IMR-90 (cell line): ENCODE measurements at regions not wholly inside any gene's neighbourhood (a gene's known extent, or its start where the extent isn't known, plus 50 kb on each side); places are given as distances from the start of the nearest gene placed in this dataset.

Source experiments
- ATAC-seq: fragments of 200-7000 bp; cut with Tn5 transposase; 2 replicates; pipeline ENCODE4 v1.9.1; 2020; ENCODE audit warnings: low read depth, mild to moderate bottlenecking, moderate library complexity
- BruUV-seq: library from RNA; stranded (reverse); fragments of 400-500 nt; replicated peaks from 2 replicates; lab custom pipeline; 2021; lab: Mats Ljungman, UMichigan
- CTCF ChIA-PET: fragments of 300-600 bp; formaldehyde crosslinking; extraction: SDS; loops from one replicate; lab custom pipeline; 2021; ENCODE audit warnings: antibody characterized with exemption; lab: Yijun Ruan, JAX
- POLR2A ChIA-PET: fragments of 300-600 bp; sonication (Branson Sonifier 250); formaldehyde crosslinking; loops from one replicate; lab custom pipeline; 2022; ENCODE audit warnings: antibody characterized with exemption; ENCODE audit not compliant: unreplicated experiment; lab: Charles Lee
- DNase-seq: peaks from one replicate; pipeline ENCODE4 v3.0.0; 2013
- H2AFZ ChIP-seq: replicated peaks from 2 replicates; pipeline ENCODE3; 2013; ENCODE audit warnings: low read length, mild to moderate bottlenecking; ENCODE audit not compliant: poor library complexity
- H2AK5ac ChIP-seq: 2 replicates; pipeline ENCODE4 v1.6.1; 2013; ENCODE audit warnings: low read depth, low read length, inconsistent platforms
- H2AK9ac ChIP-seq: replicated peaks from 2 replicates; pipeline ENCODE3; 2013; ENCODE audit warnings: mild to moderate bottlenecking, low read depth, low read length, moderate library complexity; ENCODE audit not compliant: poor library complexity
- H2BK120ac ChIP-seq: 2 replicates; pipeline ENCODE4 v1.6.1; 2013; ENCODE audit warnings: low read depth, low read length, inconsistent platforms
- H2BK15ac ChIP-seq: 3 replicates; pipeline ENCODE4 v1.6.1; 2013; ENCODE audit warnings: low read depth, low read length, inconsistent platforms
- H2BK20ac ChIP-seq: 2 replicates; pipeline ENCODE4 v1.6.1; 2013; ENCODE audit warnings: low read depth, mild to moderate bottlenecking, inconsistent platforms, low read length, moderate library complexity
- H2BK5ac ChIP-seq: 2 replicates; pipeline ENCODE4 v1.6.1; 2013; ENCODE audit warnings: mild to moderate bottlenecking, low read depth, low read length, inconsistent platforms; ENCODE audit not compliant: poor library complexity, severe bottlenecking
- H3K14ac ChIP-seq: replicated peaks from 2 replicates; pipeline ENCODE4 v1.6.1; 2013; ENCODE audit warnings: low read depth, low read length, inconsistent platforms
- H3K18ac ChIP-seq: 2 replicates; pipeline ENCODE4 v1.6.1; 2013; ENCODE audit warnings: low read depth, low read length, control low read depth
- H3K23ac ChIP-seq: 2 replicates; pipeline ENCODE4 v1.6.1; 2013; ENCODE audit warnings: low read depth, low read length, inconsistent platforms
- H3K27ac ChIP-seq: 2 replicates; pipeline ENCODE4 v1.5.1; 2013; ENCODE audit warnings: mild to moderate bottlenecking, control low read depth, low read length; ENCODE audit not compliant: insufficient read depth
- H3K27me3 ChIP-seq: 2 replicates; pipeline ENCODE4 v1.6.1; 2013; ENCODE audit warnings: low read length; ENCODE audit not compliant: control insufficient read depth, insufficient read depth
- H3K36me3 ChIP-seq: 2 replicates; pipeline ENCODE4 v1.6.1; 2013; ENCODE audit warnings: low read length, mixed read lengths; ENCODE audit not compliant: control insufficient read depth, insufficient read depth
- H3K4ac ChIP-seq: 2 replicates; pipeline ENCODE4 v1.6.1; 2013; ENCODE audit warnings: low read depth, low read length, inconsistent platforms
- H3K4me1 ChIP-seq: 2 replicates; pipeline ENCODE4 v1.6.1; 2013; ENCODE audit warnings: low read length, mixed read lengths; ENCODE audit not compliant: control insufficient read depth, insufficient read depth
- H3K4me2 ChIP-seq: 2 replicates; pipeline ENCODE4 v1.6.1; 2013; ENCODE audit warnings: low read depth, mild to moderate bottlenecking, control low read depth, low read length, moderate library complexity
- H3K4me3 ChIP-seq: 2 replicates; pipeline ENCODE4 v1.5.1; 2013; ENCODE audit warnings: low read depth, mild to moderate bottlenecking, control low read depth, low read length, moderate library complexity; ENCODE audit not compliant: insufficient read depth
- H3K56ac ChIP-seq: 2 replicates; pipeline ENCODE4 v1.6.1; 2013; ENCODE audit warnings: low read length, inconsistent platforms; ENCODE audit not compliant: insufficient read depth; ENCODE audit errors: extremely low read depth
- H3K79me1 ChIP-seq, 2 experiments: 2 replicates each; pipeline ENCODE4 v1.6.1; 2013; ENCODE audit warnings: low read length in 2 of 2, inconsistent platforms in 1 of 2, low read depth in 1 of 2
- H3K9ac ChIP-seq: 2 replicates; pipeline ENCODE4 v1.6.1; 2013; ENCODE audit warnings: low read depth, low read length, control low read depth
- H3K9me1 ChIP-seq: 2 replicates; pipeline ENCODE4 v1.6.1; 2013; ENCODE audit warnings: low read length, inconsistent platforms; ENCODE audit not compliant: insufficient read depth
- H3K9me3 ChIP-seq: 2 replicates; pipeline ENCODE4 v1.6.1; 2013; ENCODE audit warnings: low read length; ENCODE audit not compliant: control insufficient read depth, insufficient read depth
- H4K20me1 ChIP-seq: 2 replicates; pipeline ENCODE4 v1.6.1; 2013; ENCODE audit warnings: low read length, inconsistent platforms; ENCODE audit not compliant: insufficient read depth
- H4K5ac ChIP-seq: 2 replicates; pipeline ENCODE4 v1.6.1; 2013; ENCODE audit warnings: mild to moderate bottlenecking, low read depth, low read length, control low read depth
- H4K8ac ChIP-seq, 2 experiments: 2 replicates each; pipeline ENCODE4 v1.6.1; 2013; ENCODE audit warnings: low read depth in 2 of 2, low read length in 2 of 2, control low read depth in 1 of 2, inconsistent platforms in 1 of 2
- H4K91ac ChIP-seq: 2 replicates; pipeline ENCODE4 v1.6.1; 2013; ENCODE audit warnings: low read depth, low read length, inconsistent platforms; ENCODE audit not compliant: insufficient read depth
- BHLHE40 ChIP-seq: fragments of 150-350 bp; IDR thresholded peaks from 2 replicates; pipeline ENCODE4 v1.6.1; 2016; ENCODE audit warnings: mild to moderate bottlenecking, low read depth, low read length
- CEBPB ChIP-seq: IDR thresholded peaks from 2 replicates; pipeline ENCODE4 v1.6.1; 2012; ENCODE audit warnings: low read depth, low read length, improper control_type of control experiment
- CHD1 ChIP-seq: IDR thresholded peaks from 2 replicates; pipeline ENCODE4 v1.6.1; 2012; ENCODE audit warnings: low read depth, low read length, improper control_type of control experiment
- FOS ChIP-seq: fragments of 150-350 bp; IDR thresholded peaks from 2 replicates; pipeline ENCODE4 v1.6.1; 2016; ENCODE audit warnings: low read depth, low read length
- MAFK ChIP-seq: IDR thresholded peaks from 2 replicates; pipeline ENCODE4 v1.6.1; 2012; ENCODE audit warnings: low read depth, low read length, improper control_type of control experiment
- MAZ ChIP-seq: IDR thresholded peaks from 2 replicates; pipeline ENCODE4 v1.6.1; 2012; ENCODE audit warnings: low read depth, mild to moderate bottlenecking, low read length, improper control_type of control experiment, moderate library complexity, borderline replicate concordance
- MXI1 ChIP-seq: IDR thresholded peaks from 2 replicates; pipeline ENCODE4 v1.6.1; 2012; ENCODE audit warnings: low read depth, mild to moderate bottlenecking, low read length, moderate library complexity, borderline replicate concordance
- NFE2L2 ChIP-seq: fragments of 150-350 bp; IDR thresholded peaks from 2 replicates; pipeline ENCODE4 v1.6.1; 2016; ENCODE audit warnings: low read depth, mild to moderate bottlenecking, low read length
- POLR2A ChIP-seq: IDR thresholded peaks from 2 replicates; pipeline ENCODE4 v1.6.1; 2012; ENCODE audit warnings: mild to moderate bottlenecking, low read depth, low read length
- RAD21 ChIP-seq: IDR thresholded peaks from 2 replicates; pipeline ENCODE4 v1.6.1; 2012; ENCODE audit warnings: low read length, improper control_type of control experiment
- RCOR1 ChIP-seq: IDR thresholded peaks from 2 replicates; pipeline ENCODE4 v1.6.1; 2012; ENCODE audit warnings: mild to moderate bottlenecking, low read length, improper control_type of control experiment; ENCODE audit not compliant: insufficient replicate concordance
- RFX5 ChIP-seq: IDR thresholded peaks from 2 replicates; pipeline ENCODE4 v1.8.0; 2012; ENCODE audit warnings: low read depth, mild to moderate bottlenecking, low read length, moderate library complexity
- SMC3 ChIP-seq: fragments of 150-350 bp; IDR thresholded peaks from 2 replicates; pipeline ENCODE4 v1.6.1; 2016; ENCODE audit warnings: low read depth, mild to moderate bottlenecking, antibody characterized with exemption, low read length, moderate library complexity
- WGBS, 2 experiments: methylation state at CpG; one replicate each; pipeline versions ENCODE4 v1.1.5 to v1.1.7; 2013; ENCODE audit warnings: missing lambda C conversion rate in 2 of 2; ENCODE audit not compliant: insufficient read length in 1 of 2; ENCODE audit errors: extremely low coverage in 2 of 2; 5-methylcytosine and 5-hydroxymethylcytosine counted together
- dilution Hi-C: fragments of 300-500 bp; cut with HindIII; formaldehyde crosslinking; loops from one replicate; pipeline ENCODE4 v1.14.3; 2018; ENCODE audit warnings: low sequenced_read_pairs; ENCODE audit not compliant: unreplicated experiment
- in situ Hi-C: fragments of 300-500 bp; cut with MboI; formaldehyde crosslinking; loops from 3 replicates; pipeline ENCODE4 v1.14.3; 2019; ENCODE audit warnings: low sequenced_read_pairs, inconsistent platforms, mixed read lengths
- intact Hi-C: fragments of 100-400 bp; cut with micrococcal nuclease; formaldehyde crosslinking; loops from 2 replicates; pipeline ENCODE4 v1.10.0; 2022
- TF ChIP-seq, protein P1 (sequence below): fragments of 150-350 bp; IDR thresholded peaks from 2 replicates; pipeline ENCODE4 v1.6.1; 2016; ENCODE audit warnings: low read depth, mild to moderate bottlenecking, low read length, moderate library complexity, borderline replicate concordance
- TF ChIP-seq, protein P2 (sequence below): fragments of 150-350 bp; IDR thresholded peaks from 2 replicates; pipeline ENCODE4 v1.6.1; 2017; ENCODE audit warnings: mild to moderate bottlenecking, antibody characterized with exemption, low read length, low read depth

DNA sequence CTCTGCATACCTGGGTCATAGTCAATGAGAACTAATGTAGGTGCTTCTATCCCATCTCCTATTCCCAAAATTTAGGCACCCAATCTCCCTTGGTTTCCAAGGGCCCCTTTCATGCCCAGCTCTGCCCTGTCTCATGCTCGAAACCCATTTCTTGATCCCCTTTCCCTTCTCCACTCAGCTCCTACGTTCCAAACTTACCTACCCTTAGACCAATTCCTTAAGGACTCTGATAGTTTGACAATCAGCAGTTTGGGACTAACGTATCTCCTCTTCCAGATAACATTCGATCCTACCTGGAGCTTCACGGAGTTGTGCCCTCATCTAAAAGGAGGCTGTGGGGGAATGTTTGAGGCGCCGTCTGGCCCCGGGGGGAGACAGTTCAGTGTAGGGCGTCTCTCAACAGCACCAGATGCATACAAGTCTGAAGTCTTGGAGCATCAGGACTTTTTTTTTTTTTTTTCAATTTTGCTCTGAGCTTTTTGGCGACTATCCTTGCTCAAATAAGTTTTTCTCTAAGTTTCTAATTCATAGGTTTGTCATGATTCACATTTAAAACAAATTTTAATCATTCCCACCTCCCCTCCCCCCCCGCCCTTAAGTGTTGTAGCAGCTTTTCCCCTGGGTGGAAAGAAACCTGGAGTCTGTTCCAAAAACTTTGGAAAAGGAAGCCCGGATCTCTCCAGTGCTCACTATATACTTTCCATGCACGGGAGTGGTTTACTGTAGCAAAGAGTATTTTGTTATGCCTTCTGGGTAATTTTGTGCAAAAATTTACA is 141.2 kb upstream of the LGALSL start:
- Histone ChIP-seq H3K9me1 (no peaks in the 10 kb centered on the region), H4K20me1 (no peaks in the 10 kb centered on the region), H3K56ac (no peak overlapping the region), H4K8ac (no peak overlapping the region), H3K9me3 (no peaks in the 10 kb centered on the region), H2AFZ (no peak overlapping the region), H3K4me3 (no peak overlapping the region), H3K4me2 (no peak overlapping the region), H3K36me3 (no peaks in the 10 kb centered on the region), H3K27me3 (peaks cover 34% of the 10 kb centered on the region), H2AK5ac (no peak overlapping the region), H2BK20ac (no peak overlapping the region), H4K5ac (no peak overlapping the region), H3K18ac (no peak overlapping the region), H4K91ac (no peak overlapping the region), H3K9ac (no peak overlapping the region), H2AK9ac (no peak overlapping the region), H3K79me1 (no peaks in the 10 kb centered on the region), H2BK15ac (no peak overlapping the region), H3K14ac (no peak overlapping the region), H3K23ac (no peak overlapping the region), H2BK120ac (no peak overlapping the region), H3K27ac (no peak overlapping the region), H3K4ac (no peak overlapping the region), H2BK5ac (no peak overlapping the region), H3K4me1 (peaks cover 3% of the 10 kb centered on the region)
- ChIA-PET POLR2A (interaction anchor here (0.6 to 1.0 kb wide), 2 partner anchors 87 to 265 kb away, joined by 3 to 4 read pairs; no protein-coding TSS in a partner anchor), CTCF (interaction anchor here (0.7 to 2.1 kb wide), 14 partner anchors 13 to 267 kb away, joined by 3 to 20 read pairs (median 4); no protein-coding TSS in a partner anchor)
- dilution Hi-C loops (loop anchor here (25.0 kb wide), 1 partner anchor 251 kb away; no protein-coding TSS in a partner anchor), intact Hi-C loops (loop anchor here (5.0 kb wide), 2 partner anchors 171 to 266 kb away; partner anchors contain the start of gene PELI1), in situ Hi-C loops (no loop called here)
- 100% methylated on average over 1 of the region's 13 CpGs; no CpG with 5 or more reads in 1 of the 2 experiments for WGBS, 2 experiments
- no peak for DNase-seq
- no TSS peak for BruUV-seq
- peak; percentile 14; the same call in 1 of the 2 replicates for ATAC-seq
- TF ChIP-seq RAD21 (no peak), MAZ (no peak), POLR2A (no peak), RCOR1 (no peak), CHD1 (no peak), SMC3 (no peak), NFE2L2 (no peak), FOS (no peak), MXI1 (no peak), CEBPB (no peak), RFX5 (no peak), MAFK (no peak), BHLHE40 (no peak)
- TF ChIP-seq, protein P1, sequence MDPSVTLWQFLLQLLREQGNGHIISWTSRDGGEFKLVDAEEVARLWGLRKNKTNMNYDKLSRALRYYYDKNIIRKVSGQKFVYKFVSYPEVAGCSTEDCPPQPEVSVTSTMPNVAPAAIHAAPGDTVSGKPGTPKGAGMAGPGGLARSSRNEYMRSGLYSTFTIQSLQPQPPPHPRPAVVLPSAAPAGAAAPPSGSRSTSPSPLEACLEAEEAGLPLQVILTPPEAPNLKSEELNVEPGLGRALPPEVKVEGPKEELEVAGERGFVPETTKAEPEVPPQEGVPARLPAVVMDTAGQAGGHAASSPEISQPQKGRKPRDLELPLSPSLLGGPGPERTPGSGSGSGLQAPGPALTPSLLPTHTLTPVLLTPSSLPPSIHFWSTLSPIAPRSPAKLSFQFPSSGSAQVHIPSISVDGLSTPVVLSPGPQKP: no peak
- TF ChIP-seq, protein P2, sequence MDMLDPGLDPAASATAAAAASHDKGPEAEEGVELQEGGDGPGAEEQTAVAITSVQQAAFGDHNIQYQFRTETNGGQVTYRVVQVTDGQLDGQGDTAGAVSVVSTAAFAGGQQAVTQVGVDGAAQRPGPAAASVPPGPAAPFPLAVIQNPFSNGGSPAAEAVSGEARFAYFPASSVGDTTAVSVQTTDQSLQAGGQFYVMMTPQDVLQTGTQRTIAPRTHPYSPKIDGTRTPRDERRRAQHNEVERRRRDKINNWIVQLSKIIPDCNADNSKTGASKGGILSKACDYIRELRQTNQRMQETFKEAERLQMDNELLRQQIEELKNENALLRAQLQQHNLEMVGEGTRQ: no peak
